ENCODE measurements at regions not wholly inside any gene's neighbourhood (a gene's known extent, or its start where the extent isn't known, plus 50 kb on each side); places are given as distances from the start of the nearest gene placed in this dataset.

GRCh38 chr10:3850999-3851937 lies 66.3 kb upstream of the KLF6 start:
- H3K4me3 ChIP-seq (ENCODE audit: low read depth, low read length): no peak overlapping the region; the same call in 1 of the 2 replicates
- no peak for DNase-seq (ENCODE audit: low read depth)
- no peak for TF ChIP-seq CTCF (IDR thresholded peaks at IDR 0.05; ENCODE audit: low read depth, low read length, missing control alignments)

- no peak for TF ChIP-seq CTCF (IDR thresholded peaks at IDR 0.05; ENCODE audit: low read depth, low read length, missing control alignments)
- no peak overlapping the region for H3K4me3 ChIP-seq (ENCODE audit: low read depth, low read length)
- no peak for DNase-seq (ENCODE audit: low read depth)
Measured at GRCh38 chr10:3848775-3849635, 64.0 kb upstream of the KLF6 start.

GRCh38 chr10:3848005-3848774 lies 63.2 kb upstream of the KLF6 start:
- no peak for DNase-seq (ENCODE audit: low read depth)
- no peak for TF ChIP-seq CTCF (IDR thresholded peaks at IDR 0.05; ENCODE audit: low read depth, low read length, missing control alignments)
- no peak overlapping the region for H3K4me3 ChIP-seq (ENCODE audit: low read depth, low read length)

GRCh38 chr10:3846736-3847135 lies 61.7 kb upstream of the KLF6 start:
- no peak for DNase-seq (ENCODE audit: low read depth)
- no peak for TF ChIP-seq CTCF (IDR thresholded peaks at IDR 0.05; ENCODE audit: low read depth, low read length, missing control alignments)
- H3K4me3 ChIP-seq (ENCODE audit: low read depth, low read length): no peak overlapping the region

- DNase-seq (ENCODE audit: low read depth): no peak
- no peak for TF ChIP-seq CTCF (IDR thresholded peaks at IDR 0.05; ENCODE audit: low read depth, low read length, missing control alignments)
- no peak overlapping the region for H3K4me3 ChIP-seq (ENCODE audit: low read depth, low read length)
Measured at GRCh38 chr10:3844491-3845025, 59.5 kb upstream of the KLF6 start.

Measured in GM12864 (cell line).